ENCODE measurements at regions not wholly inside any gene's neighbourhood (a gene's known extent, or its start where the extent isn't known, plus 50 kb on each side); places are given as distances from the start of the nearest gene placed in this dataset.

GRCh38 chr1:106681939-106682522, 374.4 kb upstream of the PRMT6 start:
- TF ChIP-seq CTCF (conservative IDR thresholded peaks at IDR 0.05) = no peak
- TF ChIP-seq EZH2 (IDR thresholded peaks at IDR 0.05; ENCODE audit: low read depth) = no peak

All from PC-9 (cell line).